Type B pancreatic cell (in vitro differentiated cells): ENCODE measurements at regions not wholly inside any gene's neighbourhood (a gene's known extent, or its start where the extent isn't known, plus 50 kb on each side); places are given as distances from the start of the nearest gene placed in this dataset.

Experiments used
- DNase-seq: peaks from one replicate; pipeline ENCODE4 v3.0.0; 2021; ENCODE audit warnings: mixed read lengths; ENCODE audit not compliant: unreplicated experiment; ENCODE audit errors: extremely low spot score
- H3K27ac Mint-ChIP-seq: 2 replicates; pipeline ENCODE4 v1.8.0; 2021; ENCODE audit warnings: mild to moderate bottlenecking, mixed read lengths
- H3K27me3 Mint-ChIP-seq: 2 replicates; pipeline ENCODE4 v1.8.0; 2021; ENCODE audit warnings: mixed read lengths
- H3K36me3 Mint-ChIP-seq: 2 replicates; pipeline ENCODE4 v1.8.0; 2021; ENCODE audit warnings: mixed read lengths
- H3K4me1 Mint-ChIP-seq: one replicate; pipeline ENCODE4 v1.8.0; 2021; ENCODE audit warnings: mixed read lengths; ENCODE audit not compliant: unreplicated experiment
- H3K4me3 Mint-ChIP-seq: 2 replicates; pipeline ENCODE4 v1.8.0; 2021; ENCODE audit warnings: mild to moderate bottlenecking, mixed read lengths
- H3K9me3 Mint-ChIP-seq: 2 replicates; pipeline ENCODE4 v1.8.0; 2021; ENCODE audit warnings: mixed read lengths
- TF ChIP-seq, protein P1 (sequence below): fragments of 200-600 bp; sonication (generic); conservative IDR thresholded peaks from 2 replicates; pipeline ENCODE4 v1.5.0; 2021; ENCODE audit warnings: antibody characterized with exemption, mild to moderate bottlenecking

DNA sequence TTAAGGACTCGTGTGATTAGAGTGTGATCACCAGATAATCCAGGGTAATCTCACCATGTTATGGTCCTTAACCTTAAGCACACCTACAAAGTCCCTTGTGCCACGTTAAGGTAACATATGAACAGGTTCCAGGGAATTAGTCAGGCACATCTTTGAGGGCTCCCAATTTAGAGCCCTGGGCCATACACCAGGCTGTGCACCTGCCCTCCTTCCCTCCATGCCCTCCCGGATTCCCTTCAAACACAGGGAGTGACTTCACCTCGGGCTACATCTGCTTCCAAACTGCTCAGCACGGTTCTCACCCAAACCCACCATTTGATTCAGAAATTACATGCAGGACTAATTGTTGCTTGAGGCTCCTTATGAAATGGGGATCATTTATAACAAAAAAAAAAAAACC is 93.9 kb upstream of the HABP2 start:
- peaks cover 11% of the 10 kb centered on the region for H3K9me3 Mint-ChIP-seq
- H3K36me3 Mint-ChIP-seq = peaks cover 3% of the 10 kb centered on the region
- peaks cover 41% of the 10 kb centered on the region for H3K27me3 Mint-ChIP-seq
- no peak overlapping the region for H3K27ac Mint-ChIP-seq
- H3K4me3 Mint-ChIP-seq = no peak overlapping the region
- H3K4me1 Mint-ChIP-seq = peaks cover 9% of the 10 kb centered on the region
- TF ChIP-seq, protein P1, sequence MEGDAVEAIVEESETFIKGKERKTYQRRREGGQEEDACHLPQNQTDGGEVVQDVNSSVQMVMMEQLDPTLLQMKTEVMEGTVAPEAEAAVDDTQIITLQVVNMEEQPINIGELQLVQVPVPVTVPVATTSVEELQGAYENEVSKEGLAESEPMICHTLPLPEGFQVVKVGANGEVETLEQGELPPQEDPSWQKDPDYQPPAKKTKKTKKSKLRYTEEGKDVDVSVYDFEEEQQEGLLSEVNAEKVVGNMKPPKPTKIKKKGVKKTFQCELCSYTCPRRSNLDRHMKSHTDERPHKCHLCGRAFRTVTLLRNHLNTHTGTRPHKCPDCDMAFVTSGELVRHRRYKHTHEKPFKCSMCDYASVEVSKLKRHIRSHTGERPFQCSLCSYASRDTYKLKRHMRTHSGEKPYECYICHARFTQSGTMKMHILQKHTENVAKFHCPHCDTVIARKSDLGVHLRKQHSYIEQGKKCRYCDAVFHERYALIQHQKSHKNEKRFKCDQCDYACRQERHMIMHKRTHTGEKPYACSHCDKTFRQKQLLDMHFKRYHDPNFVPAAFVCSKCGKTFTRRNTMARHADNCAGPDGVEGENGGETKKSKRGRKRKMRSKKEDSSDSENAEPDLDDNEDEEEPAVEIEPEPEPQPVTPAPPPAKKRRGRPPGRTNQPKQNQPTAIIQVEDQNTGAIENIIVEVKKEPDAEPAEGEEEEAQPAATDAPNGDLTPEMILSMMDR = no peak
- DNase-seq = no peak

DNA sequence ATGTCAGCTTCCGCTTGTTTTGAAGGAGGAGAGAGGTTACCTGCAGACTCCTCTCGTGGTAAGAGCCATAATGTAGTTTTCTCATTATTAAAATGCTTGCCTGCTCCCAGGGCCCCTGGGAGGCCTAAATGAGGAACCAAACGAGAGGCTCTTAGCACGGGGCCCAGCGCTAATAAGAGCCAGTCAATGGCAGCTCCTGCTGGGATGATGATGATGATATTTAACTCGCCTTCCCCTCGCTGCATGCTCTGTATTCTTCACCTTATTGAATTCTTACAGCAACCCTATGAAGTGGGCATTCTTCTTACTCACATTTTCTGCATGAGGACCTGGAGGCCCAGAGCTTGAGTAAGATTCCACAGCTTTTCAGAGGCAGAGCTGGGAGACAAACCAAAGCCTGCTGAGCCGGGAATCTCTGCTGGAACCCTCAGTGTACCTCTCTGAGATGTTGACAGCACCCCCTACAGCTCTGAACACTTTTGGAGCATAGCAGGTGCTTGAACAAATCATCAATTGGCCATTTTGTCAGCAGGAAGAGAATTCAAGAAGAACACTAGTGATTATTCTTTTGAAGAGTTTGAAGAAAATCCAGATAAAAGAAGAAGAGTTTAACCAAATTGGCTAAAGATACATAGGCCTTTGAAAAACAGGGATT is 93.1 kb upstream of the HABP2 start:
- peaks cover 3% of the 10 kb centered on the region for H3K36me3 Mint-ChIP-seq
- TF ChIP-seq, protein P1 = no peak
- no peak for DNase-seq
- no peak overlapping the region for H3K27ac Mint-ChIP-seq
- peaks cover 12% of the 10 kb centered on the region for H3K9me3 Mint-ChIP-seq
- peaks cover 13% of the 10 kb centered on the region for H3K4me1 Mint-ChIP-seq
- peaks cover 38% of the 10 kb centered on the region for H3K27me3 Mint-ChIP-seq
- H3K4me3 Mint-ChIP-seq = no peak overlapping the region

- peaks cover 3% of the 10 kb centered on the region for H3K36me3 Mint-ChIP-seq
- no peak overlapping the region for H3K27ac Mint-ChIP-seq
- peaks cover 13% of the 10 kb centered on the region for H3K4me1 Mint-ChIP-seq
- peaks cover 21% of the 10 kb centered on the region for H3K27me3 Mint-ChIP-seq
- no peak for DNase-seq
- TF ChIP-seq, protein P1 = no peak
- peaks cover 4% of the 10 kb centered on the region for H3K9me3 Mint-ChIP-seq
- H3K4me3 Mint-ChIP-seq = no peak overlapping the region
Measured at GRCh38 chr10:113463083-113463482, 89.8 kb upstream of the HABP2 start.

DNA sequence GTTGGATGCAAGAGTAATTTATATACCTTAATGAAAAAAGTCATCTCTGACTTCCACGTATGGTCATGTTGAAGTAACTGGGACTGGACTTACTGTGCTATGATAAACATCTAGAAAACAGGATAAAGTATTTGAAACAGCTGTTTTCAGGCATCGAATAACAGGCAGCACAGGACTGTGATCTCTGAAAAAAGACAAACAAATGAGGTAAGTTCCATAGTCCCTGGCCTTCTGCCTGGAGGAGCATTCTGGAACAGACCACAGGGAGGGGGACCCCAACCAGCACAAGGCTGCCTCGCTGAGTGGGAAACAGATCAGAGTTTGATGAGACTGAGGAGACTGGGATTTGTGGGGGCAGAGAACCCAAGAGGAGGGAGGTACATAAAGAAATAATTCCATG is 89.1 kb upstream of the HABP2 start:
- H3K27me3 Mint-ChIP-seq = peaks cover 17% of the 10 kb centered on the region
- TF ChIP-seq, protein P1 = no peak
- peaks cover 4% of the 10 kb centered on the region for H3K9me3 Mint-ChIP-seq
- H3K27ac Mint-ChIP-seq = no peak overlapping the region
- peaks cover 3% of the 10 kb centered on the region for H3K36me3 Mint-ChIP-seq
- peaks cover 13% of the 10 kb centered on the region for H3K4me1 Mint-ChIP-seq
- DNase-seq = no peak
- no peak overlapping the region for H3K4me3 Mint-ChIP-seq

GRCh38 chr10:113469796-113470195 is 83.1 kb upstream of the HABP2 start:
- H3K36me3 Mint-ChIP-seq = no peaks in the 10 kb centered on the region
- H3K4me1 Mint-ChIP-seq = no peaks in the 10 kb centered on the region
- no peak for DNase-seq
- no peak overlapping the region for H3K27ac Mint-ChIP-seq
- no peak overlapping the region for H3K4me3 Mint-ChIP-seq
- peaks cover 9% of the 10 kb centered on the region for H3K9me3 Mint-ChIP-seq
- H3K27me3 Mint-ChIP-seq = no peaks in the 10 kb centered on the region
- TF ChIP-seq, protein P1 = no peak
